K562 (cell line): ENCODE measurements at regions not wholly inside any gene's neighbourhood (a gene's known extent, or its start where the extent isn't known, plus 50 kb on each side); places are given as distances from the start of the nearest gene placed in this dataset.

Source experiments
- ATAC-seq: fragments of 200-7000 bp; cut with Tn5 transposase; 3 replicates; pipeline ENCODE4 v1.9.1; 2020; ENCODE audit warnings: moderate library complexity
- BruUV-seq: library from RNA; stranded (reverse); fragments of 400-500 nt; replicated peaks from 2 replicates; lab custom pipeline; 2021; lab: Mats Ljungman, UMichigan
- CTCF ChIA-PET: fragments of 300-600 bp; formaldehyde crosslinking; extraction: SDS; loops from one replicate; lab custom pipeline; 2021; ENCODE audit warnings: low intra/inter-chr PET ratio; lab: Yijun Ruan, JAX
- POLR2A ChIA-PET: fragments of 300-600, 350-650 bp; sonication (Branson Sonifier 250); formaldehyde crosslinking; extraction: SDS; loops from one replicate; lab custom pipeline; 2021; ENCODE audit warnings: antibody characterized with exemption, inconsistent platforms; lab: Yijun Ruan, JAX
- DNase-seq, 4 experiments: peaks; one replicate each; pipeline versions ENCODE4 v3.0.0 to v3.0.0-alpha.2; 2011 to 2018; ENCODE audit warnings: low spot score in 3 of 4, mixed read lengths in 3 of 4; ENCODE audit errors: extremely low read depth in 1 of 4
- FAIRE-seq: peaks from 2 replicates; lab custom pipeline; 2011; peaks lifted over from hg19 to GRCh38; lab: Jason Lieb, UNC
- H2AFZ ChIP-seq: 2 replicates; pipeline ENCODE4 v1.6.0; 2011; ENCODE audit warnings: low read depth, low read length, control low read depth, inconsistent platforms
- H3K27ac ChIP-seq: fragments of 200-600 bp; 3 replicates; pipeline ENCODE4 v1.8.0; 2011; ENCODE audit warnings: low read depth, mild to moderate bottlenecking, control low read depth, inconsistent platforms, low read length, moderate library complexity, mixed read lengths; ENCODE audit errors: extremely low read depth
- H3K27me3 ChIP-seq, 2 experiments: fragments of 300-600 bp in 1 of 2; 2 replicates in 1 of 2; 3 replicates in 1 of 2; pipeline versions ENCODE4 v1.6.0 to v1.8.0; 2011; ENCODE audit warnings: inconsistent platforms in 2 of 2, low read length in 2 of 2, mild to moderate bottlenecking in 1 of 2, mixed read lengths in 1 of 2, moderate library complexity in 1 of 2; ENCODE audit not compliant: control insufficient read depth in 2 of 2, insufficient read depth in 2 of 2
- H3K36me3 ChIP-seq: fragments of 300-600 bp; 3 replicates; pipeline ENCODE4 v1.8.0; 2011; ENCODE audit warnings: mild to moderate bottlenecking, low read length, inconsistent platforms; ENCODE audit not compliant: control insufficient read depth, insufficient read depth
- H3K4me1 ChIP-seq, 2 experiments: fragments of 200-600 bp in 1 of 2; replicated peaks in 1 of 2; 2 replicates in 1 of 2; 3 replicates in 1 of 2; pipeline versions ENCODE4 v1.5.1 to v1.8.0; 2011; ENCODE audit warnings: inconsistent platforms in 2 of 2, low read length in 2 of 2, mild to moderate bottlenecking in 1 of 2, mixed read lengths in 1 of 2, moderate library complexity in 1 of 2; ENCODE audit not compliant: control insufficient read depth in 2 of 2, insufficient read depth in 2 of 2
- H3K4me2 ChIP-seq: 2 replicates; pipeline ENCODE4 v1.6.1; 2011; ENCODE audit warnings: low read length, control low read depth, inconsistent platforms, mixed read lengths; ENCODE audit not compliant: insufficient read depth
- H3K4me3 ChIP-seq: fragments of 200-600 bp; sonication (generic), shearing (Covaris generic); 2 replicates; pipeline ENCODE4 v1.5.1; 2016; ENCODE audit warnings: control low read depth, inconsistent platforms
- H3K79me2 ChIP-seq: fragments of 200-600 bp; 3 replicates; pipeline ENCODE4 v1.8.0; 2011; ENCODE audit warnings: low read length, inconsistent platforms; ENCODE audit not compliant: control insufficient read depth, insufficient read depth
- H3K9ac ChIP-seq, 2 experiments: 2 replicates each; pipeline versions ENCODE4 v1.6.0 to v1.6.1; 2011; ENCODE audit warnings: low read depth in 2 of 2, low read length in 2 of 2, control low read depth in 1 of 2, inconsistent platforms in 1 of 2, mild to moderate bottlenecking in 1 of 2, mixed read lengths in 1 of 2; ENCODE audit not compliant: insufficient read depth in 1 of 2
- H3K9me1 ChIP-seq: one replicate; pipeline ENCODE4 v1.6.0; 2011; ENCODE audit warnings: inconsistent platforms, mild to moderate bottlenecking, low read length, moderate library complexity; ENCODE audit not compliant: control insufficient read depth, insufficient read depth
- H3K9me3 ChIP-seq: replicated peaks from 2 replicates; pipeline ENCODE4 v1.5.1; 2011; ENCODE audit warnings: low read depth, low read length, inconsistent platforms; ENCODE audit not compliant: control insufficient read depth, insufficient read depth
- H4K20me1 ChIP-seq: replicated peaks from 2 replicates; pipeline ENCODE4 v1.6.1; 2011; ENCODE audit warnings: low read length, inconsistent platforms, mixed read lengths; ENCODE audit not compliant: control insufficient read depth, insufficient read depth
- CBFA2T3 ChIP-seq: fragments of 450-650 bp; IDR thresholded peaks from 2 replicates; pipeline ENCODE4 v1.6.1; 2017
- ESRRB ChIP-seq: fragments of 250-450 bp; sonication (Bioruptor Pico); IDR thresholded peaks from 2 replicates; pipeline ENCODE4 v1.5.0; 2020; ENCODE audit warnings: mild to moderate bottlenecking, moderate library complexity, borderline replicate concordance
- HNRNPUL1 ChIP-seq: fragments of 200-400 bp; formaldehyde crosslinking; IDR thresholded peaks from 2 replicates; pipeline ENCODE4 v1.6.1; 2017; ENCODE audit warnings: low read length
- JUNB ChIP-seq: fragments of 450-650 bp; formaldehyde crosslinking; conservative IDR thresholded peaks from 2 replicates; pipeline ENCODE4 v1.4.0; 2020; ENCODE audit warnings: mild to moderate bottlenecking
- MAFK ChIP-seq: IDR thresholded peaks from 2 replicates; pipeline ENCODE4 v1.6.1; 2011; ENCODE audit warnings: low read length, improper control_type of control experiment
- MEF2A ChIP-seq: IDR thresholded peaks from 2 replicates; pipeline ENCODE4 v1.6.1; 2011; ENCODE audit warnings: low read depth, mild to moderate bottlenecking, low read length, moderate library complexity; ENCODE audit not compliant: control insufficient read depth
- MIER1 ChIP-seq: fragments of 450-650 bp; IDR thresholded peaks from 2 replicates; pipeline ENCODE4 v1.6.1; 2016; ENCODE audit warnings: antibody characterized with exemption, mild to moderate bottlenecking, low read depth
- NCOA6 ChIP-seq: fragments of 450-650 bp; IDR thresholded peaks from 2 replicates; pipeline ENCODE4 v1.6.1; 2017; ENCODE audit warnings: mild to moderate bottlenecking
- NCOR1 ChIP-seq: fragments of 450-650 bp; IDR thresholded peaks from 2 replicates; pipeline ENCODE4 v1.6.1; 2016; ENCODE audit warnings: mild to moderate bottlenecking, moderate library complexity
- NELFE ChIP-seq: IDR thresholded peaks from 2 replicates; pipeline ENCODE4 v1.6.1; 2011; ENCODE audit warnings: mild to moderate bottlenecking; ENCODE audit not compliant: insufficient read depth, insufficient read length
- NFXL1 ChIP-seq: fragments of 450-650 bp; formaldehyde crosslinking; IDR thresholded peaks from 2 replicates; pipeline ENCODE4 v1.4.0; 2021; ENCODE audit warnings: mild to moderate bottlenecking
- POLR2A ChIP-seq: fragments of 450-650 bp; conservative IDR thresholded peaks from 2 replicates; pipeline ENCODE4 v1.6.1; 2016
- POU5F1 ChIP-seq: fragments of 150-350 bp; IDR thresholded peaks from 2 replicates; pipeline ENCODE4 v1.6.1; 2014; ENCODE audit warnings: borderline replicate concordance, low read length, low read depth, mild to moderate bottlenecking; ENCODE audit not compliant: partially characterized antibody
- ZNF232 ChIP-seq: sonication (generic); formaldehyde crosslinking; IDR thresholded peaks from 2 replicates; pipeline ENCODE4 v1.8.0; 2022; ENCODE audit warnings: mild to moderate bottlenecking, missing genetic modification reagents
- ZNF282 ChIP-seq: sonication (generic); formaldehyde crosslinking; IDR thresholded peaks from 2 replicates; pipeline ENCODE4 v1.8.1; 2023; ENCODE audit warnings: missing genetic modification reagents
- WGBS: fragments of 100-300 bp; shearing (Covaris generic); methylation state at CpG from one replicate; pipeline ENCODE4 v1.1.6; 2016; ENCODE audit warnings: low coverage, mixed read lengths; ENCODE audit not compliant: insufficient coverage; ENCODE audit errors: missing lambda C conversion rate; 5-methylcytosine and 5-hydroxymethylcytosine counted together
- in situ Hi-C: fragments of 300-500 bp; cut with MboI; formaldehyde crosslinking; loops from 4 replicates; pipeline ENCODE4 v1.15.0; 2018; ENCODE audit warnings: inconsistent platforms, mixed read lengths
- intact Hi-C: fragments of 100-400 bp; cut with micrococcal nuclease; formaldehyde crosslinking; loops from 2 replicates; pipeline ENCODE4 v1.14.2; 2022
- TF ChIP-seq, protein P1 (sequence below), 2 experiments: fragments of 450-650 bp; conservative IDR thresholded peaks; 2 replicates each; pipeline ENCODE4 v1.6.1; 2017; ENCODE audit warnings: mild to moderate bottlenecking in 2 of 2, moderate library complexity in 2 of 2

DNA sequence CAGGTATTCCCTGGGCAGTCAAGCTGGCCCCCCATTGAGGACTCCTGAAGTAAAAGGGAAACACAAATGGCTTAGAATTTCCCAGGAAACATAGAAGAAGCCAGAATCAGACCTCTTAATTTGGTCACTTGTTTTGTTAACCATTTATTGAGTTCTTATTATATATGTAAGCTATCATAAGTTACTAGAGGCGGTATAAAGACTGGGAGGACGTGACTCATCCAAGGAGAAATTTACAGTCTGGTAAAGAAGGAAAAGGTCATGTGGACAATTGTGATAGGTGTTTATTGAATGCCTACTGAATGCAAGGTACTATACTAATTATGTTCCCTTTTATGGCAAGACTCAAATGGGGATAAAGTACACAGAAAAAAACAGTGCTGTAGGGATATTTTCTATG is 146.7 kb downstream of the DYRK2 start (continued):
- TF ChIP-seq, protein P1, sequence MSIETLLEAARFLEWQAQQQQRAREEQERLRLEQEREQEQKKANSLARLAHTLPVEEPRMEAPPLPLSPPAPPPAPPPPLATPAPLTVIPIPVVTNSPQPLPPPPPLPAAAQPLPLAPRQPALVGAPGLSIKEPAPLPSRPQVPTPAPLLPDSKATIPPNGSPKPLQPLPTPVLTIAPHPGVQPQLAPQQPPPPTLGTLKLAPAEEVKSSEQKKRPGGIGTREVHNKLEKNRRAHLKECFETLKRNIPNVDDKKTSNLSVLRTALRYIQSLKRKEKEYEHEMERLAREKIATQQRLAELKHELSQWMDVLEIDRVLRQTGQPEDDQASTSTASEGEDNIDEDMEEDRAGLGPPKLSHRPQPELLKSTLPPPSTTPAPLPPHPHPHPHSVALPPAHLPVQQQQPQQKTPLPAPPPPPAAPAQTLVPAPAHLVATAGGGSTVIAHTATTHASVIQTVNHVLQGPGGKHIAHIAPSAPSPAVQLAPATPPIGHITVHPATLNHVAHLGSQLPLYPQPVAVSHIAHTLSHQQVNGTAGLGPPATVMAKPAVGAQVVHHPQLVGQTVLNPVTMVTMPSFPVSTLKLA (conservative IDR thresholded peaks at IDR 0.05): no peak
- TF ChIP-seq MEF2A: no peak

- Histone ChIP-seq H3K9me3 (no peaks in the 10 kb centered on the region), H3K9ac (no peak overlapping the region), H3K4me2 (no peak overlapping the region), H3K36me3 (no peaks in the 10 kb centered on the region), H4K20me1 (no peaks in the 10 kb centered on the region), H3K4me1 (no peaks in the 10 kb centered on the region), H3K79me2 (no peaks in the 10 kb centered on the region), H3K27ac (no peak overlapping the region), H3K9me1 (no peaks in the 10 kb centered on the region), H2AFZ (no peak overlapping the region), H3K4me3 (no peak overlapping the region), H3K27me3 (no peaks in the 10 kb centered on the region)
- no TSS peak for BruUV-seq
- FAIRE-seq (no peak), DNase-seq (no peak), ATAC-seq (no peak)
- WGBS: 1% methylated on average over 8 of the region's 8 CpGs
- intact Hi-C loops: no loop called here
- TF ChIP-seq HNRNPUL1: no peak
- no peak for TF ChIP-seq POU5F1
- TF ChIP-seq POLR2A: no peak
- TF ChIP-seq ZNF232: no peak
- TF ChIP-seq MAFK: no peak
- TF ChIP-seq ZNF282 (CRISPR knock-in tag): no peak
- no peak for TF ChIP-seq NFXL1 (CRISPR knock-in tag)
- no peak for TF ChIP-seq ESRRB
- no peak for TF ChIP-seq MIER1
- no peak for TF ChIP-seq NCOA6
- no peak for TF ChIP-seq JUNB (CRISPR knock-in tag)
- TF ChIP-seq NCOR1: no peak
- no peak for TF ChIP-seq NELFE
- TF ChIP-seq CBFA2T3: no peak
- in situ Hi-C loops: no loop called here
- POLR2A ChIA-PET: interaction anchor here (1.1 kb wide), 1 partner anchor 8 kb away, joined by 3 read pairs; no protein-coding TSS in a partner anchor
- CTCF ChIA-PET: no interaction called here
These were observed 148.7 kb downstream of the DYRK2 start for GRCh38 chr12:67797185-67797741.
